Hematopoietic multipotent progenitor cell (in vitro differentiated cells): ENCODE measurements at regions not wholly inside any gene's neighbourhood (a gene's known extent, or its start where the extent isn't known, plus 50 kb on each side); places are given as distances from the start of the nearest gene placed in this dataset. TPM values are rescaled to one million over a fixed set of nuclear protein-coding genes. Genes with fewer than 3 reads are reported as not detected.

ENCODE experiments used
- small RNA-seq: library from RNA; depleted of rRNA; stranded (forward); fragments of <200 nt; gene quantifications from one replicate; pipeline ENCODE3, GENCODE V24; 2012

Small RNA genes lying in the stretch of these regions (small RNA-seq; reads per million reads assigned to genes)
- gene RF00401: not detected
